IMR-90 (cell line): ENCODE measurements at regions not wholly inside any gene's neighbourhood (a gene's known extent, or its start where the extent isn't known, plus 50 kb on each side); places are given as distances from the start of the nearest gene placed in this dataset.

Experiments used
- ATAC-seq: fragments of 200-7000 bp; cut with Tn5 transposase; 2 replicates; pipeline ENCODE4 v1.9.1; 2020; ENCODE audit warnings: low read depth, mild to moderate bottlenecking, moderate library complexity
- BruUV-seq: library from RNA; stranded (reverse); fragments of 400-500 nt; replicated peaks from 2 replicates; lab custom pipeline; 2021; lab: Mats Ljungman, UMichigan
- CTCF ChIA-PET: fragments of 300-600 bp; formaldehyde crosslinking; extraction: SDS; loops from one replicate; lab custom pipeline; 2021; ENCODE audit warnings: antibody characterized with exemption; lab: Yijun Ruan, JAX
- POLR2A ChIA-PET: fragments of 300-600 bp; sonication (Branson Sonifier 250); formaldehyde crosslinking; loops from one replicate; lab custom pipeline; 2022; ENCODE audit warnings: antibody characterized with exemption; ENCODE audit not compliant: unreplicated experiment; lab: Charles Lee
- DNase-seq: peaks from one replicate; pipeline ENCODE4 v3.0.0; 2013
- H2AFZ ChIP-seq: replicated peaks from 2 replicates; pipeline ENCODE3; 2013; ENCODE audit warnings: low read length, mild to moderate bottlenecking; ENCODE audit not compliant: poor library complexity
- H2AK5ac ChIP-seq: 2 replicates; pipeline ENCODE4 v1.6.1; 2013; ENCODE audit warnings: low read depth, low read length, inconsistent platforms
- H2AK9ac ChIP-seq: replicated peaks from 2 replicates; pipeline ENCODE3; 2013; ENCODE audit warnings: mild to moderate bottlenecking, low read depth, low read length, moderate library complexity; ENCODE audit not compliant: poor library complexity
- H2BK120ac ChIP-seq: 2 replicates; pipeline ENCODE4 v1.6.1; 2013; ENCODE audit warnings: low read depth, low read length, inconsistent platforms
- H2BK15ac ChIP-seq: 3 replicates; pipeline ENCODE4 v1.6.1; 2013; ENCODE audit warnings: low read depth, low read length, inconsistent platforms
- H2BK20ac ChIP-seq: 2 replicates; pipeline ENCODE4 v1.6.1; 2013; ENCODE audit warnings: low read depth, mild to moderate bottlenecking, inconsistent platforms, low read length, moderate library complexity
- H2BK5ac ChIP-seq: 2 replicates; pipeline ENCODE4 v1.6.1; 2013; ENCODE audit warnings: mild to moderate bottlenecking, low read depth, low read length, inconsistent platforms; ENCODE audit not compliant: poor library complexity, severe bottlenecking
- H3K14ac ChIP-seq: replicated peaks from 2 replicates; pipeline ENCODE4 v1.6.1; 2013; ENCODE audit warnings: low read depth, low read length, inconsistent platforms
- H3K18ac ChIP-seq: 2 replicates; pipeline ENCODE4 v1.6.1; 2013; ENCODE audit warnings: low read depth, low read length, control low read depth
- H3K23ac ChIP-seq: 2 replicates; pipeline ENCODE4 v1.6.1; 2013; ENCODE audit warnings: low read depth, low read length, inconsistent platforms
- H3K27ac ChIP-seq: 2 replicates; pipeline ENCODE4 v1.5.1; 2013; ENCODE audit warnings: mild to moderate bottlenecking, control low read depth, low read length; ENCODE audit not compliant: insufficient read depth
- H3K27me3 ChIP-seq: 2 replicates; pipeline ENCODE4 v1.6.1; 2013; ENCODE audit warnings: low read length; ENCODE audit not compliant: control insufficient read depth, insufficient read depth
- H3K36me3 ChIP-seq: 2 replicates; pipeline ENCODE4 v1.6.1; 2013; ENCODE audit warnings: low read length, mixed read lengths; ENCODE audit not compliant: control insufficient read depth, insufficient read depth
- H3K4ac ChIP-seq: 2 replicates; pipeline ENCODE4 v1.6.1; 2013; ENCODE audit warnings: low read depth, low read length, inconsistent platforms
- H3K4me1 ChIP-seq: 2 replicates; pipeline ENCODE4 v1.6.1; 2013; ENCODE audit warnings: low read length, mixed read lengths; ENCODE audit not compliant: control insufficient read depth, insufficient read depth
- H3K4me2 ChIP-seq: 2 replicates; pipeline ENCODE4 v1.6.1; 2013; ENCODE audit warnings: low read depth, mild to moderate bottlenecking, control low read depth, low read length, moderate library complexity
- H3K4me3 ChIP-seq: 2 replicates; pipeline ENCODE4 v1.5.1; 2013; ENCODE audit warnings: low read depth, mild to moderate bottlenecking, control low read depth, low read length, moderate library complexity; ENCODE audit not compliant: insufficient read depth
- H3K56ac ChIP-seq: 2 replicates; pipeline ENCODE4 v1.6.1; 2013; ENCODE audit warnings: low read length, inconsistent platforms; ENCODE audit not compliant: insufficient read depth; ENCODE audit errors: extremely low read depth
- H3K79me1 ChIP-seq, 2 experiments: 2 replicates each; pipeline ENCODE4 v1.6.1; 2013; ENCODE audit warnings: low read length in 2 of 2, inconsistent platforms in 1 of 2, low read depth in 1 of 2
- H3K9ac ChIP-seq: 2 replicates; pipeline ENCODE4 v1.6.1; 2013; ENCODE audit warnings: low read depth, low read length, control low read depth
- H3K9me1 ChIP-seq: 2 replicates; pipeline ENCODE4 v1.6.1; 2013; ENCODE audit warnings: low read length, inconsistent platforms; ENCODE audit not compliant: insufficient read depth
- H3K9me3 ChIP-seq: 2 replicates; pipeline ENCODE4 v1.6.1; 2013; ENCODE audit warnings: low read length; ENCODE audit not compliant: control insufficient read depth, insufficient read depth
- H4K20me1 ChIP-seq: 2 replicates; pipeline ENCODE4 v1.6.1; 2013; ENCODE audit warnings: low read length, inconsistent platforms; ENCODE audit not compliant: insufficient read depth
- H4K5ac ChIP-seq: 2 replicates; pipeline ENCODE4 v1.6.1; 2013; ENCODE audit warnings: mild to moderate bottlenecking, low read depth, low read length, control low read depth
- H4K8ac ChIP-seq, 2 experiments: 2 replicates each; pipeline ENCODE4 v1.6.1; 2013; ENCODE audit warnings: low read depth in 2 of 2, low read length in 2 of 2, control low read depth in 1 of 2, inconsistent platforms in 1 of 2
- H4K91ac ChIP-seq: 2 replicates; pipeline ENCODE4 v1.6.1; 2013; ENCODE audit warnings: low read depth, low read length, inconsistent platforms; ENCODE audit not compliant: insufficient read depth
- BHLHE40 ChIP-seq: fragments of 150-350 bp; IDR thresholded peaks from 2 replicates; pipeline ENCODE4 v1.6.1; 2016; ENCODE audit warnings: mild to moderate bottlenecking, low read depth, low read length
- CEBPB ChIP-seq: IDR thresholded peaks from 2 replicates; pipeline ENCODE4 v1.6.1; 2012; ENCODE audit warnings: low read depth, low read length, improper control_type of control experiment
- CHD1 ChIP-seq: IDR thresholded peaks from 2 replicates; pipeline ENCODE4 v1.6.1; 2012; ENCODE audit warnings: low read depth, low read length, improper control_type of control experiment
- FOS ChIP-seq: fragments of 150-350 bp; IDR thresholded peaks from 2 replicates; pipeline ENCODE4 v1.6.1; 2016; ENCODE audit warnings: low read depth, low read length
- MAFK ChIP-seq: IDR thresholded peaks from 2 replicates; pipeline ENCODE4 v1.6.1; 2012; ENCODE audit warnings: low read depth, low read length, improper control_type of control experiment
- MAZ ChIP-seq: IDR thresholded peaks from 2 replicates; pipeline ENCODE4 v1.6.1; 2012; ENCODE audit warnings: low read depth, mild to moderate bottlenecking, low read length, improper control_type of control experiment, moderate library complexity, borderline replicate concordance
- MXI1 ChIP-seq: IDR thresholded peaks from 2 replicates; pipeline ENCODE4 v1.6.1; 2012; ENCODE audit warnings: low read depth, mild to moderate bottlenecking, low read length, moderate library complexity, borderline replicate concordance
- NFE2L2 ChIP-seq: fragments of 150-350 bp; IDR thresholded peaks from 2 replicates; pipeline ENCODE4 v1.6.1; 2016; ENCODE audit warnings: low read depth, mild to moderate bottlenecking, low read length
- POLR2A ChIP-seq: IDR thresholded peaks from 2 replicates; pipeline ENCODE4 v1.6.1; 2012; ENCODE audit warnings: mild to moderate bottlenecking, low read depth, low read length
- RAD21 ChIP-seq: IDR thresholded peaks from 2 replicates; pipeline ENCODE4 v1.6.1; 2012; ENCODE audit warnings: low read length, improper control_type of control experiment
- RCOR1 ChIP-seq: IDR thresholded peaks from 2 replicates; pipeline ENCODE4 v1.6.1; 2012; ENCODE audit warnings: mild to moderate bottlenecking, low read length, improper control_type of control experiment; ENCODE audit not compliant: insufficient replicate concordance
- RFX5 ChIP-seq: IDR thresholded peaks from 2 replicates; pipeline ENCODE4 v1.8.0; 2012; ENCODE audit warnings: low read depth, mild to moderate bottlenecking, low read length, moderate library complexity
- SMC3 ChIP-seq: fragments of 150-350 bp; IDR thresholded peaks from 2 replicates; pipeline ENCODE4 v1.6.1; 2016; ENCODE audit warnings: low read depth, mild to moderate bottlenecking, antibody characterized with exemption, low read length, moderate library complexity
- WGBS, 2 experiments: methylation state at CpG; one replicate each; pipeline versions ENCODE4 v1.1.5 to v1.1.7; 2013; ENCODE audit warnings: missing lambda C conversion rate in 2 of 2; ENCODE audit not compliant: insufficient read length in 1 of 2; ENCODE audit errors: extremely low coverage in 2 of 2; 5-methylcytosine and 5-hydroxymethylcytosine counted together
- dilution Hi-C: fragments of 300-500 bp; cut with HindIII; formaldehyde crosslinking; loops from one replicate; pipeline ENCODE4 v1.14.3; 2018; ENCODE audit warnings: low sequenced_read_pairs; ENCODE audit not compliant: unreplicated experiment
- in situ Hi-C: fragments of 300-500 bp; cut with MboI; formaldehyde crosslinking; loops from 3 replicates; pipeline ENCODE4 v1.14.3; 2019; ENCODE audit warnings: low sequenced_read_pairs, inconsistent platforms, mixed read lengths
- intact Hi-C: fragments of 100-400 bp; cut with micrococcal nuclease; formaldehyde crosslinking; loops from 2 replicates; pipeline ENCODE4 v1.10.0; 2022
- TF ChIP-seq, protein P1 (sequence below): fragments of 150-350 bp; IDR thresholded peaks from 2 replicates; pipeline ENCODE4 v1.6.1; 2016; ENCODE audit warnings: low read depth, mild to moderate bottlenecking, low read length, moderate library complexity, borderline replicate concordance
- TF ChIP-seq, protein P2 (sequence below): conservative IDR thresholded peaks from 2 replicates; pipeline ENCODE4 v1.5.1; 2012; ENCODE audit warnings: mild to moderate bottlenecking, low read depth, low read length, improper control_type of control experiment
- TF ChIP-seq, protein P3 (sequence below): fragments of 150-350 bp; IDR thresholded peaks from 2 replicates; pipeline ENCODE4 v1.6.1; 2017; ENCODE audit warnings: mild to moderate bottlenecking, antibody characterized with exemption, low read length, low read depth

DNA sequence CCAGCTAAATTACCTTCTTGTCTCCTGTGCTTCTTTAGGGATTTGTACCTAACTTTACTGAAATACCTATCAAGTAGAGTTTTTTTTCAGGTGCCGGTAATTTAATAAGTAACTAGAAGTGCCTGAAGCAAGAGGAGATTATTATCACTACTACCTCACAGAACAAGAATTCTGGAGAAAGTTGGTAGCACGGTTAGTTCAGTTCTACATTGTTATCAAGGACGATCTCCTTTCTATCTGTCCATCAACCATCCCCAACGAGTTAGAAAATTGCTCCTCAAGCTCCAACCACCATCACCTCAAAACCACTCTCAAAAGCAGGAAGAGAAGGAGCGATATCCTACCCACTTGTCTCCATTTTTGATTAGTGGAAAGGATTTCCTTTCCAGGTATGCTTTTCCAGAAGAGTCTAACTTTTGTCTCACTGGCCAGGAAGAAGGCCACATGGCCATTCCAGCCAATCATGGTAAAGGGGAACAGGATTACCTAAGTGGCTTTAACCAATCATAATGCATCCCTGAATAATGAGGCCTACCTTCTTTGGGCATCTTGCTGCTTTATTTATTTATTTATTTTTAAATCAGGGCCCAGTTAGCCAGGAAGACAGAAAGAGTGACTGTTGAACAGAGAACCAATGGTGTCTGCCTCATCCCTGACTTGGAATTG, 265.2 kb downstream of the SNX13 start:
- Histone ChIP-seq H3K27me3 (no peaks in the 10 kb centered on the region), H3K79me1 (no peaks in the 10 kb centered on the region), H2BK20ac (no peak overlapping the region), H3K23ac (no peak overlapping the region), H3K9me1 (peaks cover 7% of the 10 kb centered on the region; the same call in 1 of the 2 replicates), H2BK5ac (no peak overlapping the region), H4K20me1 (no peaks in the 10 kb centered on the region), H3K18ac (no peak overlapping the region), H3K27ac (no peak overlapping the region), H4K91ac (0 out of 2 replicates have a peak overlapping the region, but pooled peaks have one; percentile 1), H2AK9ac (no peak overlapping the region), H3K9ac (no peak overlapping the region), H2BK15ac (no peak overlapping the region; the same call in 2 of the 3 replicates), H3K14ac (no peak overlapping the region), H3K56ac (no peak overlapping the region), H2AFZ (no peak overlapping the region), H3K4me3 (no peak overlapping the region), H4K5ac (no peak overlapping the region), H3K4me1 (peaks cover 12% of the 10 kb centered on the region), H3K4me2 (no peak overlapping the region), H3K36me3 (no peaks in the 10 kb centered on the region), H2AK5ac (no peak overlapping the region), H3K4ac (no peak overlapping the region), H2BK120ac (no peak overlapping the region), H3K9me3 (no peaks in the 10 kb centered on the region), H4K8ac (no peak overlapping the region)
- no peak for DNase-seq
- CTCF ChIA-PET = no interaction called here
- intact Hi-C loops = no loop called here
- WGBS, 2 experiments = no CpG with 5 or more reads among the region's 5 CpGs
- no peak for ATAC-seq
- BruUV-seq = no TSS peak
- dilution Hi-C loops = no loop called here
- TF ChIP-seq CEBPB = no peak
- TF ChIP-seq MXI1 = no peak
- no peak for TF ChIP-seq SMC3
- TF ChIP-seq POLR2A = no peak
- TF ChIP-seq NFE2L2 = no peak
- TF ChIP-seq, protein P1, sequence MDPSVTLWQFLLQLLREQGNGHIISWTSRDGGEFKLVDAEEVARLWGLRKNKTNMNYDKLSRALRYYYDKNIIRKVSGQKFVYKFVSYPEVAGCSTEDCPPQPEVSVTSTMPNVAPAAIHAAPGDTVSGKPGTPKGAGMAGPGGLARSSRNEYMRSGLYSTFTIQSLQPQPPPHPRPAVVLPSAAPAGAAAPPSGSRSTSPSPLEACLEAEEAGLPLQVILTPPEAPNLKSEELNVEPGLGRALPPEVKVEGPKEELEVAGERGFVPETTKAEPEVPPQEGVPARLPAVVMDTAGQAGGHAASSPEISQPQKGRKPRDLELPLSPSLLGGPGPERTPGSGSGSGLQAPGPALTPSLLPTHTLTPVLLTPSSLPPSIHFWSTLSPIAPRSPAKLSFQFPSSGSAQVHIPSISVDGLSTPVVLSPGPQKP = no peak
- TF ChIP-seq CHD1 = no peak
- no peak for TF ChIP-seq RAD21
- TF ChIP-seq, protein P2, sequence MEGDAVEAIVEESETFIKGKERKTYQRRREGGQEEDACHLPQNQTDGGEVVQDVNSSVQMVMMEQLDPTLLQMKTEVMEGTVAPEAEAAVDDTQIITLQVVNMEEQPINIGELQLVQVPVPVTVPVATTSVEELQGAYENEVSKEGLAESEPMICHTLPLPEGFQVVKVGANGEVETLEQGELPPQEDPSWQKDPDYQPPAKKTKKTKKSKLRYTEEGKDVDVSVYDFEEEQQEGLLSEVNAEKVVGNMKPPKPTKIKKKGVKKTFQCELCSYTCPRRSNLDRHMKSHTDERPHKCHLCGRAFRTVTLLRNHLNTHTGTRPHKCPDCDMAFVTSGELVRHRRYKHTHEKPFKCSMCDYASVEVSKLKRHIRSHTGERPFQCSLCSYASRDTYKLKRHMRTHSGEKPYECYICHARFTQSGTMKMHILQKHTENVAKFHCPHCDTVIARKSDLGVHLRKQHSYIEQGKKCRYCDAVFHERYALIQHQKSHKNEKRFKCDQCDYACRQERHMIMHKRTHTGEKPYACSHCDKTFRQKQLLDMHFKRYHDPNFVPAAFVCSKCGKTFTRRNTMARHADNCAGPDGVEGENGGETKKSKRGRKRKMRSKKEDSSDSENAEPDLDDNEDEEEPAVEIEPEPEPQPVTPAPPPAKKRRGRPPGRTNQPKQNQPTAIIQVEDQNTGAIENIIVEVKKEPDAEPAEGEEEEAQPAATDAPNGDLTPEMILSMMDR = no peak
- TF ChIP-seq, protein P3, sequence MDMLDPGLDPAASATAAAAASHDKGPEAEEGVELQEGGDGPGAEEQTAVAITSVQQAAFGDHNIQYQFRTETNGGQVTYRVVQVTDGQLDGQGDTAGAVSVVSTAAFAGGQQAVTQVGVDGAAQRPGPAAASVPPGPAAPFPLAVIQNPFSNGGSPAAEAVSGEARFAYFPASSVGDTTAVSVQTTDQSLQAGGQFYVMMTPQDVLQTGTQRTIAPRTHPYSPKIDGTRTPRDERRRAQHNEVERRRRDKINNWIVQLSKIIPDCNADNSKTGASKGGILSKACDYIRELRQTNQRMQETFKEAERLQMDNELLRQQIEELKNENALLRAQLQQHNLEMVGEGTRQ = no peak
- no peak for TF ChIP-seq MAFK
- TF ChIP-seq RCOR1 = no peak
- TF ChIP-seq BHLHE40 = no peak
- TF ChIP-seq RFX5 = no peak
- TF ChIP-seq MAZ = no peak
- no peak for TF ChIP-seq FOS
- in situ Hi-C loops = loop anchor here (25.0 kb wide), 1 partner anchor 887 kb away; no protein-coding TSS in a partner anchor
- POLR2A ChIA-PET = no interaction called here
